ENCODE measurements at regions not wholly inside any gene's neighbourhood (a gene's known extent, or its start where the extent isn't known, plus 50 kb on each side); places are given as distances from the start of the nearest gene placed in this dataset.

DNA sequence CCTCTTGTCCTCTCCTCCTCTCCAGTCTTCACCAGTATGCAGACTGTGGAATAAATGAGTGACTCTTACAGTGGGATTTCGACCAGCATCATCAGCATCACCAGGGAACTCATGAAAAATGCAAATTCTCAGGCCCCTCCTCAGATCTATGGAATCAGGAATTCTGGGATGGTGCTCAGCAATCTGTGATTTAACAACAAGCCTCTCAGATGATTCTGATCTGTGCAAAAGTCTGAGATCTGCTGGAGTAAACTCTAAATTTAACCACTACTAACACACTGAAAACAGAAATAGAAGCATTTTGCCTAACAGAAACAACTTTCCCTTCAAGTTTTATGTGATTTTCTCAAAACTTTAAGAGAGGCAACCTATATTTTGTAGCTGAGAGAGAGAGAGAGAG lies 124.8 kb upstream of the FAM3C start:
- Histone ChIP-seq H3K4me1 (ENCODE audit: insufficient read depth, low read length, poor library complexity, severe bottlenecking) (peaks cover 14% of the 10 kb centered on the region), H3K27ac (ENCODE audit: low read depth, low read length, poor library complexity, severe bottlenecking) (no peak overlapping the region), H3K9me3 (ENCODE audit: low read depth, low read length, poor library complexity, severe bottlenecking) (no peaks in the 10 kb centered on the region), H3K4me3 (ENCODE audit: low read depth, low read length, poor library complexity, severe bottlenecking) (no peak overlapping the region), H3K36me3 (ENCODE audit: insufficient read depth, low read length, poor library complexity, severe bottlenecking) (no peaks in the 10 kb centered on the region), H3K27me3 (replicated peaks; ENCODE audit: insufficient read depth, low read depth, low read length, poor library complexity) (no peaks in the 10 kb centered on the region)
- CTCF ChIA-PET, result no interaction called here
- DNase-seq (ENCODE audit: low spot score), result no peak
- BruUV-seq (replicated peaks), result no TSS peak
- POLR2A ChIA-PET (ENCODE audit: low non-redundant PET), result no interaction called here
- intact Hi-C loops (cut with micrococcal nuclease; ENCODE audit: unreplicated experiment), result no loop called here
- no peak for TF ChIP-seq EZH2 (IDR thresholded peaks at IDR 0.05; ENCODE audit: borderline replicate concordance, low read depth, low read length, poor library complexity, severe bottlenecking)
- no peak for TF ChIP-seq CTCF (conservative IDR thresholded peaks at IDR 0.05; ENCODE audit: low read depth, low read length)

DNA sequence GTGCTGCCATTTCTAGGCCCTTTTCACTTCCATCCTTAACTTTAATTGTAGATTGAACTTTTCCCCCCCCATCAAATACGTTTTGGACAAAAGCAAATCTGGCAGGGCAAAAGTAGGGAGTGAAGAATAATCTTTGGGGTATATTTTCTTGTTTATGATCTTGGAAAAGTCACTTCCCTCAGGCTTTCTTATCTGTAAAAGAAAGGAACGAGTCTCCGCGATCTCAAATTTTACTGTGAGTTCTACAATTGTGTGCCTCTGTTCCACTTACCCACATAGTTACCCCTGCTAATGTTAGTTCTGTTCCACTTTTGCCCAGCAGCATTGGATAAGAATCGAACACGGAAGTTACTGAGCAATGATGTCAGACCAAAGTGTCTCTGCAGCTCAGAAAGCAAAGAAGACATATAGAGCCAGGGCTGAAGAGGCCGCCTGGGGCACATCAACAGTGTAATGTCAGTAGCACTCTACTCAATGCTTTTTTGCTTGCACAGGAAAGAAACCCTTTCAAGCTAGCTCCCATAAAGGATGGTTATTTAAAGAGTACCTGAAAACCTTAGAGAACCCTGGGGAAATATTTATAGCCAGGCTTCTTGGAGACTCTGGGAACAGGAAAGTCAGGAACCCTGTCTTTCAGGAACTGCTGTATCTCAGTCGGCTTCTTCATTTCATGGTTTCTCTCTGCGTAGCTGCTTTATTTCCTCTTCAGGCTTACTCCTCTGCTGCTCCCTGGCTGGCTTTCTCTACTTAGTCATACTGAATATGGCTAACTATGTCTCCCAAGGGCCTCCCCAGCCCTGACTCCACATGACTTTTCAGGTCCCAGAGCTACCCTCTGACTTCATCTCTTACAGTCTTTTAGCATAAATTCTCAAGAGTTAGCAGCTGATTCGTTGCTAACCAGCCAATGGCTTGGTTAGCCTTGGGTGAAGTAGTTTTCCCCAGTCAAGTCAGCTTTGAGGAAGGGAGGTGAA lies 123.7 kb upstream of the FAM3C start:
- no peak overlapping the region for H3K27ac ChIP-seq (ENCODE audit: low read depth, low read length, poor library complexity, severe bottlenecking)
- no peaks in the 10 kb centered on the region for H3K9me3 ChIP-seq (ENCODE audit: low read depth, low read length, poor library complexity, severe bottlenecking)
- H3K27me3 ChIP-seq (replicated peaks; ENCODE audit: insufficient read depth, low read depth, low read length, poor library complexity), result no peaks in the 10 kb centered on the region
- intact Hi-C loops (cut with micrococcal nuclease; ENCODE audit: unreplicated experiment), result no loop called here
- peaks cover 14% of the 10 kb centered on the region for H3K4me1 ChIP-seq (ENCODE audit: insufficient read depth, low read length, poor library complexity, severe bottlenecking)
- no peak for DNase-seq (ENCODE audit: low spot score)
- TF ChIP-seq CTCF (conservative IDR thresholded peaks at IDR 0.05; ENCODE audit: low read depth, low read length), result no peak
- TF ChIP-seq EZH2 (IDR thresholded peaks at IDR 0.05; ENCODE audit: borderline replicate concordance, low read depth, low read length, poor library complexity, severe bottlenecking), result no peak
- H3K4me3 ChIP-seq (ENCODE audit: low read depth, low read length, poor library complexity, severe bottlenecking), result no peak overlapping the region
- H3K36me3 ChIP-seq (ENCODE audit: insufficient read depth, low read length, poor library complexity, severe bottlenecking), result no peaks in the 10 kb centered on the region
- ChIA-PET CTCF (no interaction called here), POLR2A (ENCODE audit: low non-redundant PET) (no interaction called here)
- BruUV-seq (replicated peaks), result no TSS peak

DNA sequence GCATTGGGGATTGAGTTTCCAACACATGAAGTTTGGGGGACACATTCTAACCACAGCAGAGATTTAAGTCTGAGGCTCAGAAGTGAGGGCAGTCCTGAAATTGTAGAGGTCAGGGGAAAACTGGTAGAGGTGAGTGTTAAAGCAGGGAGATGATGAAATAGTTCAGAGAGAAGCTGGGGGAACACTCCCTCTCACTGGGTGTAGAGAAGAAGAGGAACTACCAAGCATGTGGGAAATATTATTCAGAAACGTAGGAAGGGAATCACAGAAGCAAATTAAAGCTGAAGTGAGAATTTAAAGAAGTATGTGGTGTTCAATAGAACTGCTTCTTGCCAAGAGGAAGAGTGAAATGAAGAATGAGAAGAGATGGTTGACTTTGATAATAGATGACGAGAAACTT lies 121.5 kb upstream of the FAM3C start:
- DNase-seq (ENCODE audit: low spot score), result no peak
- no TSS peak for BruUV-seq (replicated peaks)
- H3K4me3 ChIP-seq (ENCODE audit: low read depth, low read length, poor library complexity, severe bottlenecking), result no peak overlapping the region
- no peak for TF ChIP-seq CTCF (conservative IDR thresholded peaks at IDR 0.05; ENCODE audit: low read depth, low read length)
- no peak for TF ChIP-seq EZH2 (IDR thresholded peaks at IDR 0.05; ENCODE audit: borderline replicate concordance, low read depth, low read length, poor library complexity, severe bottlenecking)
- CTCF ChIA-PET, result no interaction called here
- intact Hi-C loops (cut with micrococcal nuclease; ENCODE audit: unreplicated experiment), result no loop called here
- H3K4me1 ChIP-seq (ENCODE audit: insufficient read depth, low read length, poor library complexity, severe bottlenecking), result peaks cover 14% of the 10 kb centered on the region
- H3K9me3 ChIP-seq (ENCODE audit: low read depth, low read length, poor library complexity, severe bottlenecking), result no peaks in the 10 kb centered on the region
- no peaks in the 10 kb centered on the region for H3K27me3 ChIP-seq (replicated peaks; ENCODE audit: insufficient read depth, low read depth, low read length, poor library complexity)
- H3K27ac ChIP-seq (ENCODE audit: low read depth, low read length, poor library complexity, severe bottlenecking), result no peak overlapping the region
- H3K36me3 ChIP-seq (ENCODE audit: insufficient read depth, low read length, poor library complexity, severe bottlenecking), result no peaks in the 10 kb centered on the region
- POLR2A ChIA-PET (ENCODE audit: low non-redundant PET), result no interaction called here

Data from A673 (cell line).